HG02759 (cell line): ENCODE measurements at regions not wholly inside any gene's neighbourhood (a gene's known extent, or its start where the extent isn't known, plus 50 kb on each side); places are given as distances from the start of the nearest gene placed in this dataset.
"Not testable (repeated sequence)": the region's sequence is repeated elsewhere in the genome, so short reads cannot be mapped to it uniquely, and the experiment has no call there.

Source experiments
- ATAC-seq: cut with Tn5 transposase; IDR thresholded peaks from one replicate; pipeline ENCODE4 v1.9.1; 2021; ENCODE audit warnings: mild to moderate bottlenecking, moderate library complexity; ENCODE audit not compliant: unreplicated experiment

DNA sequence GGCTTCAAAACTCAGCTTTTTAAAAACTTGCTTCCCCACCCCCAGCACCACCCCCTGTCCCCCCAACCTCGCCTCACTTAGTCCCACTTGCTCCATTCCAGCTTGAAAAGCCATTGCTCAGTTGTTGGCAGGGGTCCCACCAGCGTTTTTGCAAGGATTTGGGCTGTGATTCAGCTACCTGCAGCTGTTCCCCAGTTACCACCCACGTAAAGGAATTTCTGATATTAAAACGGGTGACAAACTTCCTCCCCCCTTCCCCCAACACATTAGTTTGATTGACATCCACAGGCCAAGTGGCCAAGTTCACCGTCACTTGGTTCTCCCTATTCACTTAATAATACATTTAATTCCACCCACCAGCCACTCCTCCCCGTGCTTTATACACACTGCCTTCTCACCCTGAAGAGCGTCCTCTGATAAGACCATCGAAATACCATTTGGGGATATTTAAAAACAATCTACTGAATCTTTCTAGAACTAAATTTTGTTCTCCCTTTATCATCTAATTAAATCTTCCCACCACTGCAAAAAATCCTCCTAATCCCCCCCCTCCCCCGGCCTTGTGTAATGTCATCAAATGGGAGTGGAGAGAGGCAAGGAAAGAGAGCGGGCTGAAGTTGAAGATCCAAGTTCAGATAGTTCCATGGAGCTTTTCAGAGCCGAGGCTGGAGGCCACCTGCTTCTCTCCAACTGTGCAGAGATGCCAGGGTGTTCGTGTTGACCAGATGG is 55.1 kb downstream of the SOX9 start:
- ATAC-seq: no peak

DNA sequence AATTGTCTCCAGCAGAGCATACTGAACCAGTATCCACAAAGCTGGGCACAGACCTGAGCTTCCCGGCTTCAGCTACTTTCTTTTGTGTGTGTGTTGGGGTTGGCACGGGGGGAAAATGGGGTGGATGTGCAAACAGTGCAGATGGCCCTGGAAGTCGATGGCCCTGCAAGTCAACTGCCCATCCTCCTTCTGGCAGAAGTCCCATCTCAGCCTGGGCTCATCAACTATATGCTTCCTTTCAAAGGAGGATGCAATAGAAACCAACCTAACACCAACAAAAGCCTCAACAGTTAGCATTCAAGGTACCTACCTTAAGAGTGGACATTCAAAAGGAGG is 55.7 kb downstream of the SOX9 start:
- no peak for ATAC-seq

DNA sequence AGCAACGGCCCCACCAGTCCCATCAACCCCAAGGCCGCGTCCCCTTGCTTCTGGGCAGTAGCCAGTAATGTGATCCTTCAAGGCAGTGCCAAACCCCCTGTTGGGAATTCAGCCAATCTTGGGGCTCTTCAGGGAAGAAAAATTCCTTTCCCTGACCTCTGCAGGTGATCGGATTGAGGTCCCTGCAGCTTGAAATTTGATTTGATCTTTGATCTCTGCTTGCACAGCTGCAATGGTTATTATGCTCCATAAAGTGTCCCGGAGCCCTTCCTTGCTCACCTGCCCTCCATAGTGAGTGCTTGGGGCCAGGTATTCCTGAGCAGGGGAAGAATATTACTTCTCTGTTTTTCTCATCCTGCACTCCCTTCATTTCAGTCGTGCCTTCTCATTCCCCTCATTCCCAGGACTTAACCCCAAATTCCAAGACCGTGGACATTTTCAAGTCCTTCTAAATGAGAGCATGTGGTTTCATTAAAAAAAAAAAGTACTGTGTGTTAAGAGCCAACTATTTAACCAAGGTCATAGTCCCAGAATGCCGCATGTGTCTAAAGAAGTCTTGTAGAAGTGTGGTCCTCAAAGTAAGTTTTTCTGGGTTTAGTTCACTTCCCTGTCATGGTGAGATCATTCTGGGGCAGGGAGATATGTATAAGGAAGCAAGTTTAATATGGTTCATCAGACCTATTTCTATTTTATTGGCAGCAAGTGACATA is 56.3 kb downstream of the SOX9 start:
- no peak for ATAC-seq

DNA sequence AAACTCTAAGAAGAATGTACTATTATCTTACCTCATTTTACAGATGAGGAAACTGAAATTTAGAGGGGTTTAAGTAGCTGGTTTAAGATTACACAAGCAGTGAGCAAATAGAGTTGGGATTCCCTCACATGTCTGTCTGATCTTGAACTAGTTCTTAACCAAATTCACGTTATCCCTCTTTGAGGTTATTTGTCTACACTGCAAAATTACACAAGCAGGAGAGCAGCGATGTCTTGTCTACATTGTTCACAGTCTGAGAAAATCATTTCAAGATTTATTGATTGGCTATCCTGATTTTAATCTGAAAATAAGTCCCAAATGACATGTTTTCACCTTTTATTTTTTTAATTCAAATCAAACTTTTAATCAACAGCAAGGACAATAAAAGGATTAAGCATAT is 56.9 kb downstream of the SOX9 start:
- ATAC-seq: no peak

DNA sequence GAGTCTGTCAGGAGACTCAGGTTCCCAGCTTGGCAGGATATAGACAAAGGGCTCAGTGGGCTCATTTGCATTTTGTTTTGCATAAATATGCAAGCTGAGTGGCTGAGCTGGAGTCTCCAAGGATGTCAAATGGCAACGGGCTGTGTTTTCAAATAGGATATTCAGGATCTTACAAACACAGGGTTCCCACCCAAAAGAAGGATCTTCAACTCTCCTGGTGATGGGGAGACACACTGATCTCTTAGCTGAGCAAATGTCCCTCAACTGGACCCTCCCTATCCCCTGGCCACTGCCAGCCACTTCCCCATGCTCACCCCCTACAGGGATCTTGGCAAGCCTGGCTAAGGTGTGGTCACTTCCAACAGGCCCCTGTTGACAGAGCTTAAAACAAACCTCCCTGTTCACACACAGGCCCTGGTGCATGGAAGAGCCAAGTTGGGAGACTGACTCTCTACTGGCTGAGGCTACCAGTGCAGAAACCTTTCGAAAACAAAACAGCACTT is 61.6 kb downstream of the SOX9 start:
- no peak for ATAC-seq

DNA sequence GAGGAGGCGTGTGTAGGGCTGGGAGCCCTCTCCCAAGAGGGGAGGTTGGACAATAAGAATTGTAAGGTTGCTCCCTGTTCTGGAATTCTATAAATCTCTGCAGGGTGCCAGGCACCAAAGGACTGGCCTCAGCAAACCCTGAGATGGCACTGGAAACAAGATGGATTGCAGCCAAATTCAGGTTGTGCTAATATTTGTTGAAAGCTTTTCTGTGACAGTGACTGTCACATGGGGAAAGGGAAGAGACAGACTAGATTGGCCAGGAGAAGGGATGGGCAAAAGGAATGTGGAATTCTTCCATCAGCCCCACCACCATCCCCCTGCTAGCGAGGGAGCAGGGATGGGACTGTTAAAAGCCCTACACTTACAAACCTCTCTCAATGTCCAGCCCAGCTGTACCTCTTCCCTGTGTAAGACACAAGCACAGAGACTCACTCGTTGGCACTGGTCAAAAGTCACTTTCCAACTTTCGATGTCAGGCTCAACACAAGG is 62.4 kb downstream of the SOX9 start:
- ATAC-seq: no peak

DNA sequence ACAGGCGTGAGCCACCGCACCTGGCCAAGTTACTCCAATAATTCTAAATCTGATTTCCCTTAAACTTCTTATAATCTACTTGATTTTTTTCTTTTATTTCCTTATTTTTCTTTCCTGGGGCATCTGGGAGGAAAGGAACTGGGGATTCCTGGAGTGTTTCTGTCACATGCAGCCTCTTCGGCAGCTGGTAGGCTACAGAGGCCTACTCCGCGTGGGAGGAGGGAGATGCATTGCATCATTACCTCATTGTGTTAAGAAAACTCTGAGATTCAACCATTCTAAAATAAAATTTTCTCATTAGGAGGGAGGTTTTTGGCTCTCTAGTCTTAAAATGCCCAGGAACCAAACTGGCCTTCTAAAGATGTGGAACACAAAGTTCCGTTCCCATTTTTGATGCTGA is 64.0 kb downstream of the SOX9 start:
- no peak for ATAC-seq

DNA sequence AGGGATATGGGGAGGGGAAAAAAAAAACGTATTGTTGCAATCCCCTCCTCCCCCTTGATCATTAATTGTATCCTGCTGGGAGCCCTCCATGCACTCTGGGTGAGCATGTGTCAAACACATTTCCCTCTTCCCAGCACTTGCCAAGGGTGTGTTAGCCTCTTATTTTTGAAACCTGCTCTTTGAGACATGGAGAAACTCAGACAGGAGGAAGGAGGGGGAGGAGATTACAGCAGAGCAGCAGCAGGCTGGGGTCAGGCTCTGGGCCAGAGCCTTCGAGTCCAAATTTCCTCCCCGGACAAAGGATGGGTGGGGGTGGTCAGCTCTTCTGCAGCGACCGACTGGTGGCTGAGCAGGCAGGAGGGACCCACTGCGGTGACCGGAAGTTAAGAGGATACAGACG is 64.7 kb downstream of the SOX9 start:
- no peak for ATAC-seq

DNA sequence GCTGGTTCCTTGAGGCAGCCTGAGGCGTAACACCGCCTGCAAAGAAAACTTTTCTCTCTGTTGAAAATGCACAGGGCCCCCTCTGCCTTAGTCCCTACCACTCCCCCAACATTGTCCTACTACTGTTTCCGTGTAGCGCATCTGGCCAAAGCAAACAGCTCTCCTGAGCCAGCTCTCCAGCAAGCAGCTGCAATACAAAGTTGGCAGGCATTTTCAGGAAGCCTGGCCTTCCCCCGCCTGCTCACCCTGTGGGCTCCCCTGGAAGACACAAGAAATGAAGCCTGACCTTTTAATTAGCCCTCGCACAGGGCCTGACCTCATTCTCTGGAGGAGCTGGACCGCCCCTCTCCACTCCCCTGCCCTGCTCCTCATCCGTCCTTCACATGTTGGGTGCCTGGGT is 66.7 kb downstream of the SOX9 start:
- no peak for ATAC-seq

DNA sequence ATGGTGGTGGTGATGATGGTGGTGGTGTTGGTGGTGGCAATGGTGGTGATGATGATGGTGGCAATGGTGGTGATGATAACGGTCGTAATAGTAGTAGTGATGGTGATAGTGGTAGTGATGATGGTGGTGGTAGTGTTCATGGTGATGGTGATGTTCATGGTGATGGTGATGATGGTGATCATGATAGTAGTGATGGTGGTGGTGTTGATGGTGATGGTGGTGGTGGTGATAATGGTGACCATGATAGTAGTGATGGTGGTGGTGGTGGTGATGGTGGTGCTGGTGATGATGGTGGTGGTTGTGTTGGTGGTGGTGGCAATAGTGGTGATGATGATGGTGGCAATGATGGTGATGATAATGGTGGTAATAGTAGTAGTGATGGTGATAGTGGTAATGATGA is 68.0 kb downstream of the SOX9 start:
- ATAC-seq: no peak

DNA sequence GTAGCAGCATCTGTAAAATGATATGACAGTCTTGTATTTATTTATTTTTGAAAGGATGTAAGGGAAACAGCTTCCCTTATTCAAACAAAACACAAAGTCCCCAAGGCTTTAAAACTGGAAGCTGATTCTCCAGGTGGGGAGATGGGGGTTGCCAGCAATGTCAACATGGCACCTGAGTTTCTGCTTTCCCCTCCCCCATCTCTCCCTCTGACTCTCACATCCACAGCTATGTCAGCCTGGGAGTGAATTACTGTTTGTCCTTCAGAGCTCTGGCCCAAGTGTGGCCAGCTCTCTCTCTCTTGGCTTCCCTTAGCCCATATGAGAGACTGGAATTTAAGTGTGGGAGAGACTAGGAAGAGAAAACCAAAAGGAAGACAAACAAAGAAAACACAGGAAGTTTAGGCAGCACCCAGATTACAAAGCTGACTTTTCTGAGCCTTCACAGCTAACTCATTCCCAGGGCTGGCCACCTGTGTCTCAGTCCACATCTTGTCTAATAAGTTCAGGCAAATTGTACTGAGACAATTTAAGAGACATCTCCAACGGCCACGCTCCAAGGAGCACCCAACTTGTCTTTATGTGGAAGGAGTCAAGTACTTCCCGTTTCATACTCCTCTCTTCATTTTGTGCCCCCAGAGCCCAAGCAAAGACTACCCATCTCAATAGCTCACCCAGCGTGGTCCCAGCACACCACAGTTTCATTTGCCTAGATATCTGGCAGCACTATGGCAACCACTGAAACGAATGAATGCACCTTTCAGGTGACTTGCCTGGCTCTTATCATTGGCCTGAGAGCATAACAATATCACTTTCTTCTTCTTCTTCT is 69.2 kb downstream of the SOX9 start:
- no peak for ATAC-seq

DNA sequence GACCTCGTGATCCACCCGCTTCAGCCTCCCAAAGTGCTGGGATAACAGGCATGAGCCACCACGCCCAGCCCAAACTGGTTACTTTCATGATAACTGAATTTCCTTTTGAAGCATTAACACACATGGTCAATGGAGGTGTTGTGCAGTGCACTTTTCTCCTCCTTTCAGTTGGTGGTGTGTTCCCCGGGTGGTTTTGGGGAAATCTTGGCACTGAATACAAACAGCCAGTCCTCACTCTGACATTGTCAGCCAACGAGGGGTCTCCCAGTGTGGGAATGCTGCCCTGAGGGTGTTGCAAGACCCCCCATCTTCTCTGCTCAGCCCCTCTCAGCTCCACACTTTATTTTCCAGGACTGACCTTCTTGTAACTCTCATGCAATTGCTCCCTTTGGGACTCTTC is 70.5 kb downstream of the SOX9 start:
- no peak for ATAC-seq

DNA sequence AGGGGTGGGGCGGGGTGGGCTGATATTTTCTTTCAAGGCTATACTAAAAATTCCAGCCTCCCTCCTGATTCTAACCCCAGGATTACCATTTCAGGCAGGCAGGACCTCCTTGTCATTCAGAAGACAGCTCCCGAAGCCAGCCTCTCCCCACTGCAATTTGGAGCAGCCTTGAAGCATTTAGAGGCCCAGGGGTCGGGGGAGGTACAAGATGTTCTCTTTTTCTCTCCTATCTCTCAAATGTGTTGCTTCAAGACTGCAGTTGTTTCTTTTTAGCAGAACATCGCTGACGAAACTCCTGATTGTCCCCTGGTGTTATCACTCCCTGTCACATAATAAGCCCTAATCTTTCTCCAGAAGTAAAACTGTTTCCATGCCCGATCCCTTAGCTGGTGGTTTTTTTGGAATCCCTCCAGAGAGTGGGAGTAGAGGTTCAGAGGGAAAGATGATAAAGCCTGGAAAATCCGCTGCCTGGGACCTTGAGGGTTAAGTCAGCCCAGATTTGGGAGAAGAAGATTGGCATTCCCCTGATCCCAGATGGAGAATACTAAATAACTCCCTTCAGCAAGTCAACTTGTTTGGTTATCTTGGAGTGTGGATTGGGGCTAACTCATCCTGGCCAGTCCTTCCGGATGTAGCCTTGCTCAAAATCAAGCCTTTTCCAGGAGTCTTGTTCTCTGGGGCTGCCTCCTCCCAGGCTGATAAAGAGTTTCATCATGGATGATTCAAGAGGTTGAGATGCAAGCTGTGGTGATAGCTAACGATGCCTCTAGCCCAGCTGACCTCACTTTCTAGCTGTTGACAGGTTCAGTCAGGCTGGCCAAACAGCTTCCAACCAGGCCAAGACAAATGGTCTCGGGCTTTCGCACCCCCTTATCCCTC is 71.3 kb downstream of the SOX9 start:
- ATAC-seq: no peak

DNA sequence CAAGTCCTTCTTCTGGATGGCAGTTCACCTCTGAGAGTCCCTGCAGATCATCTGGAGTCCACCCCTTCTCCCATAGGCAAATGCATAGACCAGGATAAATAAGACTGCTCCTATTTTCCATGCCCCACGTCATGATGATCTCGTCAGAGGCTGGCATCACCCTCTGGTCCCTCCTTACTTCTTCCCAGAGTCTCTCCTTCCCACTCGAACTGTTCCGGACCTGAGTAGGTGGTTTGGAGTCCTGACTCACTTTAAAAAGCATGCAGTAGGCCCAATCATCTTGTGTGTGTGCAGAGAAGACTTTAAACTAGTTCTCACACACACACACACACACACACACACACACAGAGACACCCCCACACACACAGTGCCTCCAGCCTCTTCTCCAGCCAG is 72.0 kb downstream of the SOX9 start:
- no peak for ATAC-seq

DNA sequence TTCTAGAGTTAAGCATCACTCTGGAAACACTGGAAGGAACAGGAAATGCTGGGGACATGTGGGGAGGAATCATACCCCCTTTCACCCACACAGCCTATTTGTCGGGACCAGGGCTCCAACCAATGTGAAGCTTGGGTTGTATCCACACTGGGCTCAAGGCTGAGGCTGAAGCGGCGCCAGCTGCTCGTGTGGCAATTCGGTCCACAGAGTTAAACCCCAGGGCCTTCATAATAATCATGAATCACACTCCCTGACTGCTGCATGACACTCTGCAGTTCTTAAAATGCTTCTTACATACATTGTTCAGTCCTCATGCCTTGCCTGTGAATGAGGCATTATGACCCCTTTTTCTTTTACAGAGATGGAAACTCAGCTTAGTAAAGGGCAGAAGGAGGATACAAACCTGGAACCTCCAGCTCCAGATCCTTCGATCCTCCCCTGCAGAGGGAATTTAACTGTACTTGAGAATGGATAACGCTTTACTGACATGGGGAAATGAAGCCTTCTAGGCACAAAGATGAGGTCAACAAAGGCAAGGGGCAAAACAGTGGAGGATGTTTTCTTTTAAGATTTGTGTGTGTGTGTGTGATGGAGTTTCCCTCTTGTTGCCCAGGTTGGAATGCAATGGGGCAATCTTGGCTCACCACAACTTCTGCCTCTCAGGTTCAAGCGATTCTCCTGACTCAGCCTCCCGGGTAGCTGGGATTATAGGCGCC is 72.7 kb downstream of the SOX9 start:
- ATAC-seq: no peak

DNA sequence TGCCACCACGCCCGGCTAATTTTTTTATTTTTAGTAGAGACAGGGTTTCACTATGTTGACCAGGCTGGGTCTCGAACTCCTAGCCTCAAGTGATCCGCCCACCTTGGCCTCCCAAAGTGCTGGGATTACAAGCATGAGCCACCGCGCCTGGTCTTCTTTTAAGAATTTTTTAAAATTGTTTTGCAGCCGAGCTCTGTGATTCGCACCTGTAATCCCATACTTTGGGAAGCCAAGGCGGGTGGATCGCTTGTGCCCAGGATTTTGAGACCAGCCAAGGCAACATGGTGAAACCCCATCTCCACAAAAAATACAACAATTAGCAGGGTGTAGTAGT is 73.3 kb downstream of the SOX9 start:
- ATAC-seq: not testable (repeated sequence)

DNA sequence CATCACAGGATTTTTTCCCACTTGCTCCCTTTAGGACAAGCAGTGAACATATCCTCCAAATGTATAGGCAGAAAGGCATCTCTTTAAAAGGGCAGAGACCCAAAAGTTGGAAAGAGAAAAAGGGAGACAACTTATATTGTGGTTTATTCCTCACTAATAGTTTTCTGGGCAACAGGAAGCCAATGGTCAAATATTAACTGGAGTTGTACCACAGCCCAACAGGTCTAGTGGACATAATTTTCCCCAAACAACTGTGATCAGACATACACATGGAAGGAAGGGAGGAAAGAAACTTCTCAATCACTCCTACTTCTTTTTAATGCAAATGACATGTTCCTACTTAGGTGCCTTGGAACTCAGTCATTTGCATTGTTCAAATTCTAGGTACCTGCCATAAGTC is 78.4 kb downstream of the SOX9 start:
- no peak for ATAC-seq

DNA sequence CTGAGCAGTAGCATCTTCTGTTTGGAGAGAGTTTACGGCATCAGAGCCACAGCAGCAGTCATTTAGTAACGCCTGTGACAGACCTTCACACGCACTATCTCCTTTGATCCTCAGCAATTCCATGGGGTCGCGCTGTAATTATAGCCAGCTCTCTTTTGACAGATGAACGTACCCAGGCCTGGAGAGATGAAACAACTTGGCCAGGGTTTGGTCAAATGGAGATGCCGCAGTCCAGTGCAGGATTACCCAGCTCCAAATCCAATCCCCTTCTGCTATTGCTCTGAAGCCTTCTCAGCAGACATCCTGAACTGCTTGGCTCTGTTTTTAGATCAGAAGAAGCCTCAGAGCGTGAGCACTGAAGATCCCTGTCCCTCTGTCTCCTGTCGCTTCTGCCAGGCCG is 83.9 kb downstream of the SOX9 start:
- ATAC-seq: no peak

DNA sequence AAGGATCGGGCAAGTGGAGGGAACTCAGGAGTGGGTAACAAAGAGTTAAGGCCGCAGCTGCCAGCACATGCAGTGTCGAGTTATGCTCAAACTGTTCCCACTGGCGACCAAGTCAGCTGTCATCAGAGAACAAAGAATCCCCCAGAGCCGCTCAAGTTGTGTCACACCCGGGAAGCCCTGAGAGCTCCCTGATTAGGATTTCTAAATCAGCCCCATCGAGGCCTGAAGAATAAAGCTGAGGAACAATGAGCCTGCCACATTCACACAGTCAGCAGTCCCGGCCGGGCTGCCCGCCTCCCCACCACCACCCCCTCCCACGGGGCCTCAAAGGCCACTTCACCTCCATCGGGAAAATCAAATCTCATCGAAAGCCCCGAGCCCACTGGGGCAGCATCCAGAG is 84.5 kb downstream of the SOX9 start:
- ATAC-seq: no peak

DNA sequence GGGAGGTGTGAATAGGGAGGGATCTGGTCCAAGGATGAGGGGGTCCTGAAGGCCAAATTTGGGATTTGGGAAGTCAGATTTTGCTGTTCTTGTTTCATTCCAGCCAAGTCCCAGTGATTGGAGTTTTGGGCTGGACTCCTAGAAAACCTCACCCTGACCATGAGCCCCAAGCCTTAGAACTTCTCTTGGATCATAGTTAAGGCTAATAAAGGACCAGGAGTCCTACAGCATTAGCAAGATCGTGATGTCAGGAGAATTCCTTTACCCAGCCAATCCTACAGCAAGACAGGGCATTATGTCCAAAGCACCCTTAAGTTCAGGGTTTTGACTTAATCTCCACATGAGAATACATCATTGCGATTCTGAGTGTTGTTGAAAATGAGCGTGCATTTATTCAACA is 85.0 kb downstream of the SOX9 start:
- no peak for ATAC-seq
